CD14-positive monocyte (primary cell): ENCODE measurements at regions not wholly inside any gene's neighbourhood (a gene's known extent, or its start where the extent isn't known, plus 50 kb on each side); places are given as distances from the start of the nearest gene placed in this dataset.
A peak's percentile ranks its signal among the peaks of the same experiment; 100 is the strongest.

ENCODE experiments used
- DNase-seq, 3 donors: peaks; one replicate each; pipeline ENCODE4 v3.0.0-alpha.2; 2011 to 2022
- H2AFZ ChIP-seq: 2 replicates; pipeline ENCODE4 v1.6.0; 2012; ENCODE audit warnings: mild to moderate bottlenecking, low read depth, low read length, inconsistent platforms; ENCODE audit not compliant: insufficient read depth, poor library complexity, severe bottlenecking
- H3K27ac ChIP-seq, 2 donors: 1 replicate in 1 of 2; 2 replicates in 1 of 2; pipeline ENCODE4 v1.5.1; 2012 to 2013; ENCODE audit warnings: low read length in 2 of 2, control low read depth in 1 of 2, inconsistent platforms in 1 of 2, low read depth in 1 of 2, mild to moderate bottlenecking in 1 of 2
- H3K27me3 ChIP-seq, 2 donors: one replicate each; pipeline versions ENCODE4 v1.6.0 to v1.6.1; 2011 to 2013; ENCODE audit warnings: low read length in 2 of 2; ENCODE audit not compliant: control insufficient read depth in 2 of 2, insufficient read depth in 2 of 2
- H3K36me3 ChIP-seq, 2 donors: replicated peaks in 1 of 2; 1 replicate in 1 of 2; 2 replicates in 1 of 2; pipeline versions ENCODE4 v1.5.1 to v1.6.1; 2012 to 2013; ENCODE audit warnings: low read length in 2 of 2, control low read depth in 1 of 2, inconsistent platforms in 1 of 2, mild to moderate bottlenecking in 1 of 2; ENCODE audit not compliant: insufficient read depth in 2 of 2, control insufficient read depth in 1 of 2
- H3K4me1 ChIP-seq, 2 donors: 1 replicate in 1 of 2; 2 replicates in 1 of 2; pipeline versions ENCODE4 v1.5.1 to v1.6.1; 2012 to 2013; ENCODE audit warnings: low read length in 2 of 2, control low read depth in 1 of 2, inconsistent platforms in 1 of 2, mild to moderate bottlenecking in 1 of 2, moderate library complexity in 1 of 2; ENCODE audit not compliant: insufficient read depth in 2 of 2, control insufficient read depth in 1 of 2
- H3K4me2 ChIP-seq: replicated peaks from 2 replicates; pipeline ENCODE3; 2012; ENCODE audit warnings: low read length, moderate library complexity, mild to moderate bottlenecking; ENCODE audit not compliant: poor library complexity, severe bottlenecking; ENCODE audit errors: extremely low read depth
- H3K4me3 ChIP-seq, 3 experiments: fragments of 200-600 bp in 1 of 3; sonication (generic) in 1 of 3; replicated peaks in 1 of 3; 1 replicate in 2 of 3; 2 replicates in 1 of 3; pipeline ENCODE4 v1.5.1; 2011 to 2013; ENCODE audit warnings: low read length in 3 of 3, mild to moderate bottlenecking in 3 of 3, control low read depth in 2 of 3, low read depth in 2 of 3, inconsistent platforms in 1 of 3, moderate library complexity in 1 of 3
- H3K79me2 ChIP-seq: 2 replicates; pipeline ENCODE4 v1.6.0; 2012; ENCODE audit warnings: mild to moderate bottlenecking, control low read depth, inconsistent platforms, low read length, moderate library complexity; ENCODE audit not compliant: insufficient read depth
- H3K9ac ChIP-seq: 2 replicates; pipeline ENCODE4 v1.6.0; 2017; ENCODE audit warnings: low read length, mild to moderate bottlenecking; ENCODE audit not compliant: insufficient read depth, poor library complexity, severe bottlenecking
- H3K9me3 ChIP-seq, 2 donors: replicated peaks in 1 of 2; 1 replicate in 1 of 2; 2 replicates in 1 of 2; pipeline versions ENCODE4 v1.5.1 to v1.6.1; 2012 to 2013; ENCODE audit warnings: low read length in 2 of 2, control low read depth in 1 of 2; ENCODE audit not compliant: control insufficient read depth in 1 of 2, insufficient read depth in 1 of 2
- H4K20me1 ChIP-seq: 2 replicates; pipeline ENCODE4 v1.6.0; 2012; ENCODE audit warnings: mild to moderate bottlenecking, low read length, control low read depth, moderate library complexity; ENCODE audit not compliant: insufficient read depth
- H3K27ac Mint-ChIP-seq, 7 donors: one replicate each; pipeline ENCODE4 v1.8.0; 2020; ENCODE audit warnings: mild to moderate bottlenecking in 7 of 7, mixed read lengths in 7 of 7, moderate library complexity in 6 of 7, inconsistent platforms in 2 of 7
- H3K27me3 Mint-ChIP-seq, 3 donors: one replicate each; pipeline ENCODE4 v1.8.0; 2021 to 2022; ENCODE audit warnings: low read depth in 3 of 3, mild to moderate bottlenecking in 3 of 3, mixed read lengths in 3 of 3, moderate library complexity in 3 of 3, inconsistent platforms in 1 of 3
- H3K36me3 Mint-ChIP-seq, 2 donors: one replicate each; pipeline ENCODE4 v1.8.0; 2020; ENCODE audit warnings: mixed read lengths in 2 of 2, inconsistent platforms in 1 of 2, mild to moderate bottlenecking in 1 of 2
- H3K4me1 Mint-ChIP-seq: one replicate; pipeline ENCODE4 v1.8.0; 2020; ENCODE audit warnings: mild to moderate bottlenecking, mixed read lengths
- H3K4me3 Mint-ChIP-seq, 2 donors: one replicate each; pipeline ENCODE4 v1.8.0; 2020; ENCODE audit warnings: mild to moderate bottlenecking in 2 of 2, mixed read lengths in 2 of 2, moderate library complexity in 1 of 2
- H3K9me3 Mint-ChIP-seq, 7 donors: one replicate each; pipeline ENCODE4 v1.8.0; 2020 to 2022; ENCODE audit warnings: mixed read lengths in 7 of 7, mild to moderate bottlenecking in 6 of 7, moderate library complexity in 6 of 7, inconsistent platforms in 2 of 7
- CTCF ChIP-seq: fragments of 200-600 bp; IDR thresholded peaks from one replicate; pipeline ENCODE4 v1.8.0; 2022; ENCODE audit warnings: antibody characterized with exemption, mild to moderate bottlenecking
- WGBS: methylation state at CpG from one replicate; pipeline ENCODE4 v1.1.5; 2013; ENCODE audit warnings: missing lambda C conversion rate; ENCODE audit not compliant: insufficient coverage; 5-methylcytosine and 5-hydroxymethylcytosine counted together
- intact Hi-C, 2 donors: fragments of 100-400 bp; cut with micrococcal nuclease; formaldehyde crosslinking; loops; one replicate each; pipeline versions ENCODE4 v1.15.0 to v1.15.1; 2023

GRCh38 chr5:60544142-60544541 is 155.8 kb downstream of the DEPDC1B start:
- DNase-seq = no peak
- Histone ChIP-seq H4K20me1 (no peaks in the 10 kb centered on the region), H3K9ac (no peak overlapping the region), H3K4me3 (no peak overlapping the region), H2AFZ (no peak overlapping the region), H3K36me3 (no peaks in the 10 kb centered on the region), H3K27me3 (peaks cover 3 to 6% of the 10 kb centered on the region in 2 donors), H3K4me1 (peaks cover 30 to 36% of the 10 kb centered on the region in 2 donors), H3K79me2 (no peaks in the 10 kb centered on the region), H3K4me2 (no peak overlapping the region), H3K27ac (no peak overlapping the region), H3K9me3 (no peaks in the 10 kb centered on the region)
- no peak for TF ChIP-seq CTCF
- no peaks in the 10 kb centered on the region for H3K36me3 Mint-ChIP-seq
- peaks cover 0 to 5% (median 0%) of the 10 kb centered on the region in 7 donors for H3K9me3 Mint-ChIP-seq
- peaks cover 40% of the 10 kb centered on the region for H3K4me1 Mint-ChIP-seq
- no CpG with 5 or more reads among the region's 2 CpGs for WGBS
- no peak overlapping the region for H3K4me3 Mint-ChIP-seq
- H3K27ac Mint-ChIP-seq = no peak overlapping the region
- H3K27me3 Mint-ChIP-seq = peaks cover 19 to 27% (median 19%) of the 10 kb centered on the region in 3 donors
- intact Hi-C loops = no loop called here

GRCh38 chr5:60541980-60542379 is 158.0 kb downstream of the DEPDC1B start:
- peak overlapping the region in 1 of 2 donors; percentile 61 for H3K4me3 Mint-ChIP-seq
- Histone ChIP-seq H3K4me3 (peak overlapping the region in 1 of 3 experiments; percentile 28), H3K36me3 (no peaks in the 10 kb centered on the region), H2AFZ (no peak overlapping the region), H3K27me3 (peaks cover 3 to 6% of the 10 kb centered on the region in 2 donors), H3K9ac (no peak overlapping the region), H3K27ac (no peak overlapping the region), H3K9me3 (no peaks in the 10 kb centered on the region), H3K79me2 (no peaks in the 10 kb centered on the region), H4K20me1 (no peaks in the 10 kb centered on the region), H3K4me2 (peak overlapping the region; percentile 38), H3K4me1 (peaks cover 33 to 49% of the 10 kb centered on the region in 2 donors)
- no CpG with 5 or more reads among the region's 2 CpGs for WGBS
- no peaks in the 10 kb centered on the region for H3K36me3 Mint-ChIP-seq
- H3K27me3 Mint-ChIP-seq = peaks cover 19 to 27% (median 19%) of the 10 kb centered on the region in 3 donors
- TF ChIP-seq CTCF = no peak
- peak; percentile 79 to 89 (median 81) for DNase-seq
- peaks cover 0 to 5% (median 0%) of the 10 kb centered on the region in 7 donors for H3K9me3 Mint-ChIP-seq
- intact Hi-C loops = no loop called here
- peaks cover 53% of the 10 kb centered on the region for H3K4me1 Mint-ChIP-seq
- H3K27ac Mint-ChIP-seq = peak overlapping the region; percentile 6 to 93 (median 81)
